CD4-positive, alpha-beta T cell treated with Interleukin-4 for 4 hours (primary cell): ENCODE measurements at regions not wholly inside any gene's neighbourhood (a gene's known extent, or its start where the extent isn't known, plus 50 kb on each side); places are given as distances from the start of the nearest gene placed in this dataset.

ENCODE experiments used
- DNase-seq: peaks from one replicate; pipeline ENCODE4 v3.0.0-alpha.2; 2020

- no peak for DNase-seq
Observed at GRCh38 chr20:57038608-57039440, 227.6 kb downstream of the BMP7 start.

- DNase-seq: no peak
Observed at GRCh38 chr20:57040466-57040865, 226.0 kb downstream of the BMP7 start.

GRCh38 chr20:57040924-57041323, 225.5 kb downstream of the BMP7 start:
- no peak for DNase-seq

- DNase-seq: no peak
Observed at GRCh38 chr20:57043091-57043490, 223.3 kb downstream of the BMP7 start.

- no peak for DNase-seq
Observed at GRCh38 chr20:57043669-57044268, 222.7 kb downstream of the BMP7 start.

GRCh38 chr20:57047281-57048026, 219.0 kb downstream of the BMP7 start:
- DNase-seq: no peak

- DNase-seq: no peak
Observed at GRCh38 chr20:57048027-57048869, 218.2 kb downstream of the BMP7 start.

- DNase-seq: no peak
Observed at GRCh38 chr20:57049296-57049695, 217.1 kb downstream of the BMP7 start.

GRCh38 chr20:57051096-57051495, 215.3 kb downstream of the BMP7 start:
- no peak for DNase-seq

GRCh38 chr20:57053067-57053466, 213.4 kb downstream of the BMP7 start:
- DNase-seq: no peak

- DNase-seq: no peak
Observed at GRCh38 chr20:57053793-57054552, 212.5 kb downstream of the BMP7 start.

GRCh38 chr20:57055345-57055744, 211.1 kb downstream of the BMP7 start:
- DNase-seq: no peak

GRCh38 chr20:57056651-57057050, 209.8 kb downstream of the BMP7 start:
- no peak for DNase-seq

- no peak for DNase-seq
Observed at GRCh38 chr20:57059055-57059596, 207.3 kb downstream of the BMP7 start.

GRCh38 chr20:57060407-57061050, 205.9 kb downstream of the BMP7 start:
- DNase-seq: no peak

GRCh38 chr20:57061051-57061900, 205.2 kb downstream of the BMP7 start:
- no peak for DNase-seq

- DNase-seq: no peak
Observed at GRCh38 chr20:57062241-57062640, 204.2 kb downstream of the BMP7 start.

- no peak for DNase-seq
Observed at GRCh38 chr20:57062696-57063270, 203.7 kb downstream of the BMP7 start.

GRCh38 chr20:57064836-57065235, 201.6 kb downstream of the BMP7 start:
- DNase-seq: no peak

- DNase-seq: no peak
Observed at GRCh38 chr20:57065646-57066045, 200.8 kb downstream of the BMP7 start.
